SK-N-MC (cell line): ENCODE measurements at regions not wholly inside any gene's neighbourhood (a gene's known extent, or its start where the extent isn't known, plus 50 kb on each side); places are given as distances from the start of the nearest gene placed in this dataset.

Experiments used
- EZH2 ChIP-seq: fragments of 200-600 bp; sonication (generic); IDR thresholded peaks from one replicate; pipeline ENCODE4 v1.6.1; 2017; ENCODE audit warnings: antibody characterized with exemption
- POLR2AphosphoS5 ChIP-seq: IDR thresholded peaks from 2 replicates; pipeline ENCODE4 v1.6.1; 2012; ENCODE audit warnings: mild to moderate bottlenecking, low read depth, low read length, borderline replicate concordance

- TF ChIP-seq EZH2 (no peak), POLR2AphosphoS5 (no peak)
Observed at GRCh38 chr2:41992056-41992642, 55.7 kb upstream of the PKDCC start.
